Cardiac fibroblast (primary cell): ENCODE measurements at regions not wholly inside any gene's neighbourhood (a gene's known extent, or its start where the extent isn't known, plus 50 kb on each side); places are given as distances from the start of the nearest gene placed in this dataset.
"Not testable (repeated sequence)": the region's sequence is repeated elsewhere in the genome, so short reads cannot be mapped to it uniquely, and the experiment has no call there.

Source experiments
- DNase-seq, 2 donors: peaks; one replicate each; pipeline versions ENCODE4 v3.0.0 to v3.0.0-alpha.2; 2010; ENCODE audit warnings: low read depth in 2 of 2
- H3K4me3 ChIP-seq, 2 donors: replicated peaks in 1 of 2; 1 replicate in 1 of 2; 2 replicates in 1 of 2; pipeline ENCODE4 v1.5.1; 2011; ENCODE audit warnings: low read depth in 2 of 2, low read length in 2 of 2, mild to moderate bottlenecking in 2 of 2, moderate library complexity in 1 of 2
- TF ChIP-seq, protein P1 (sequence below): IDR thresholded peaks from one replicate; pipeline ENCODE4 v1.5.1; 2011; ENCODE audit warnings: low read depth, mild to moderate bottlenecking, low read length, inconsistent platforms

DNA sequence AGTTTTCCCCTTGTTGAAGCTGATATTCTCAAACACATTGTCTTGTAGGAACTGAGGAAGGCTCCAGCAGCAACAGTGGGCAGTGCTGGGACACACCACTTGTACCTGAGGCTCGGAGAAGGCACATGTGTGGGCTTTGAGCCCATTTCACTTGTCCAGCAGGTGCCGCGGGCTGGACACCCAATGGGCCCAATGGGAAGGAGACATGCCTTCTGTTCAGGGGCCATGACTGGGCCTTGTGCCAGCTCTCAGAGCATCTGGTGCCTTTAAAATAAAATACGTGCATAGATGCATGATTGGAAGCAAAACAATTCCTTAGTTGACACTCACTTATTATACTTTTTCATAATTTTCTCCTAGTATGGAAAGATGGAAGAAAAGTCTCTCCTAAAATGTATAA is 334.2 kb downstream of the KLF13 start:
- H3K4me3 ChIP-seq, result no peak overlapping the region
- TF ChIP-seq, protein P1, sequence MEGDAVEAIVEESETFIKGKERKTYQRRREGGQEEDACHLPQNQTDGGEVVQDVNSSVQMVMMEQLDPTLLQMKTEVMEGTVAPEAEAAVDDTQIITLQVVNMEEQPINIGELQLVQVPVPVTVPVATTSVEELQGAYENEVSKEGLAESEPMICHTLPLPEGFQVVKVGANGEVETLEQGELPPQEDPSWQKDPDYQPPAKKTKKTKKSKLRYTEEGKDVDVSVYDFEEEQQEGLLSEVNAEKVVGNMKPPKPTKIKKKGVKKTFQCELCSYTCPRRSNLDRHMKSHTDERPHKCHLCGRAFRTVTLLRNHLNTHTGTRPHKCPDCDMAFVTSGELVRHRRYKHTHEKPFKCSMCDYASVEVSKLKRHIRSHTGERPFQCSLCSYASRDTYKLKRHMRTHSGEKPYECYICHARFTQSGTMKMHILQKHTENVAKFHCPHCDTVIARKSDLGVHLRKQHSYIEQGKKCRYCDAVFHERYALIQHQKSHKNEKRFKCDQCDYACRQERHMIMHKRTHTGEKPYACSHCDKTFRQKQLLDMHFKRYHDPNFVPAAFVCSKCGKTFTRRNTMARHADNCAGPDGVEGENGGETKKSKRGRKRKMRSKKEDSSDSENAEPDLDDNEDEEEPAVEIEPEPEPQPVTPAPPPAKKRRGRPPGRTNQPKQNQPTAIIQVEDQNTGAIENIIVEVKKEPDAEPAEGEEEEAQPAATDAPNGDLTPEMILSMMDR, result no peak
- DNase-seq, result no peak

DNA sequence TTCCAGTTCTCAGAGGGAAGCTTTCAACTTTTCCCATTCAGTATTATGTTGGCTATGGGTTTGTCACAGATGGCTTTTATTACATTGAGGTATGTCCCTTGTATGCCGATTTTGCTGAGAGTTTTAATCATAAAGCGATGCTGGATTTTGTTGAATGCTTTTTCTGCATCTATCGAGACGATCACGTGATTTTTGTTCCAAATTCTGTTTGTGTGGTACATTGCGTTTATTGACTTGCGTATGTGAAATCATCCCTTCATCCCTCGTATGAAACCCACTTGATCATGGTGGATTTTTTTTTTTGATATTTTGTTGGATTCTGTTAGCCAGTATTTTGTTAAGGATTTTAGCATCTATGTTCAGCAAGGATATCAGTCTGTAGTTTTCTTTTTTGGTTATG is 339.1 kb downstream of the KLF13 start:
- not testable (repeated sequence) for DNase-seq, H3K4me3 ChIP-seq

DNA sequence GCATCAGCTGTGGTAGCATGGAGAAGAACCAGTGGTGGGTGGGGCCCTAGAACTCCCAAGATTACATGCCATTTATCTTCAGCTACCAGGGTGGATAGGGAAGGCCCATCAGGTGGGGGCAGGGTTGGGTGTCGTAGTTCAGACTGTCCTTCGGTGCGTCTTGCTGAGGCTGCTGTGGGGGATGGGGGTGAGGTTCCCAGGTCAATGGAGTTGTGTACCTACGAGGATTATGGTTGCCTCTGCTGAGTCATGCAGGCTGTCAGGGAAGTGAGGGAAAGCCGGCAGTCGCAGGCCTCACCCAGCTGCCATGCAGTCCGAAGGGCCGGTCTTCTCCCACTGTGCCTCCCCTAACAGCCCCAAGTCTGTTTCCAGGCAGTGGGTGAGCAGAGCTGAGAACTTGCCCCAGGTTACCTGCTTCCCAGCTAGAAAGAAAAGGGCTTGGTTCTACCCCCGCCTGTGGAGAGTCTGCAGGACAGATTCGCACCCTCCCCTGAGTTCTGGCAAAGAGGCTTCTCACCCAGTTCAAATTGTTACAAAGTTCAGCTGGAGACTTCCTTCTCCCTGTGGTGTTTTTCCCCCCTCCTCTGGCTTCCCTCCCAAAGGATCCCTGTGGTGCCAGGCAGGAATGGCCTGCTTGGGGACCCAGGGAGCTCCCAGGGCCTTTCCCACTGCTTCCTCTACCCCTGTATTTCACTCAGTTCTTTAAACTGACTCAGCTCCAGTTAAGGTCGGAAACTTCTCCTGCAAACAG is 342.7 kb downstream of the KLF13 start:
- H3K4me3 ChIP-seq, DNase-seq: not testable (repeated sequence)

DNA sequence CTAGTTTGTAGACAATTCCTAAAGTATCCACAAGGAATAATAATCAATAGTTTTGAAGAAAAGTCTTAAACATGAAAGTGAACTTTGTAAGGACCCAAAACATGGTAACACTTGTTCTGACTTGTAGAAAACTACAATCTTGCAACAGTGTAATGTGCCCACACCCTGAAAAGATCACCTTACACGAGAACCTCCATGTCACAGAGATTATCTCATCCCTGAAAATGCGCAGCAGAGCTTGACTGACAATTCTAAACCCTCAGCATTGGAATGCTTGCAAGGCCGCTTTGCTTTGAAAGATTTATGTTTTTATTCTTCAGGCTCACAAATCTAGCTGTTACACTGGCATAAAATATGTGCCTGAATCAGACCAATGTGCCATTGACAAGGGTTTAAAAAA is 346.6 kb downstream of the KLF13 start:
- H3K4me3 ChIP-seq, DNase-seq: not testable (repeated sequence)

DNA sequence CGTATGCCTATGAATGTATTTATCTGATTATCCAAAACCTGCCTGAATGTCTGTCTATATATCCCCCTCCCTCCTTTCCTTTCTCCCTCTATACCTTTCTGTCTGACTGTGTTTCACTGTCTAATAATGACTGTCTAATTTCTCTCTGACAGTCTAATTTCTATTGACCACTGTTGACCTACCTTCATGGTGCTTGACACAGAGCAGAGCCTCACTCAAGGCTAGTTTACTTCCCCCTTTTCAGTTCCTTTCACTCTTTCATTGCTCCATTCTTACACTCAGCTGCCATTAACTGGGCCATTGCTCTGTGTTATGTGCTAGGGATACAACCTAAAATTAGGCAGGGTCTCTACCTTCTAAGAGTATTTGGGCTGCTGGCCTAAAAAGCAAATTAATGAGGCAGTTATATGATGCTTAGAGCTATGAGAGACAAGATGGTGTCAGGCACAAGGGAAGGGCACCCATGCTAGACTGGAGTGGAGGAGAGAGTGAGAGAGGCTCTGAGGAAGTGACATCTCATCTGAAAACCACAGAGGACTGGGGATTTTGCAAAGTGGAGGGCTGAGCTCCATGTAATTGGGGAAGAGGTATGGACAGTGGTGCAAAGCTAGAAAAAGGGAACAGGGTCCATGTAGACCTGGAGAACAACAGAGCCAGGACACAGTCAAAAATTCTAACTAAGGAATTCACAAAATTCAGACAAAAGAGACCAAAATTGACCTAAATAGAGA is 348.6 kb upstream of the CHRNA7 start:
- not testable (repeated sequence) for DNase-seq, H3K4me3 ChIP-seq

DNA sequence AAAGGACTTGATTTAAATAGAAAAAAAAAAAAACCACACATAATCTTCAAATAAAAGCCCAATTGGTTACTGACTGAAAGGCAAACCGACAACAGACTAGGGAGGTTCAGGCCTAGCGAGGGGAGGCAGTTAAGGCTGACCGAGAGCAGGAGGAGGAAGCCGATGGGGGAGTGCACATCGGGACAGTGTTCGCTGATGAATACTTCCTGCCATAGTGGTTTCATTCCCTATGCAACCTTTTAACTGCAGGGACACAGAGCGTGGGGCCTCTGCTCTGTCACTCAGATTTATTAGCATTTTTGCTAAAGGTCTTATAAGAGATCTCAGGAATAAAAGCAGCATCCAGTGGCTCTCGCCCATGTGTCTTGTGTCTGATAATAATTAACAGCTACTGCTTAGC is 343.2 kb upstream of the CHRNA7 start:
- not testable (repeated sequence) for DNase-seq, H3K4me3 ChIP-seq

DNA sequence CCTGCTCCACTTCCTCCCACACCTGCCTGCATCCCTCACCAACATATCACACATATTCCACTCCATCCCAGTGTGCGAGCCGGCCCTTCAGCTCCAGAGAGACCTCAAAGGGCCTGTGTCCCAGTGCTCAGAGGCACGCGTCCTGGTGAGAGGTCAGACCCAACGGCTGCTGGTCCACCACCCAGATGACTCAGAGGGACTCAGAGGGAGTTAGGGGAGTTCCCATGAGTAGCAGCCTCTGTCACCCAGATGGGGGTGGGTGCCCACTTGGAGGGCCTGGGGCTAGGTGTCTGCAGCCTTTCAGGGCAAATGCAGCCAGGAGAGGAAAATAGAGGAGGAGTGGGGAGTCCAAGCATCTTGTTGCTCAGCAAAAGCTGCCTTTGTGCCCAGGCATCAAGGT is 333.8 kb upstream of the CHRNA7 start:
- not testable (repeated sequence) for H3K4me3 ChIP-seq, DNase-seq

DNA sequence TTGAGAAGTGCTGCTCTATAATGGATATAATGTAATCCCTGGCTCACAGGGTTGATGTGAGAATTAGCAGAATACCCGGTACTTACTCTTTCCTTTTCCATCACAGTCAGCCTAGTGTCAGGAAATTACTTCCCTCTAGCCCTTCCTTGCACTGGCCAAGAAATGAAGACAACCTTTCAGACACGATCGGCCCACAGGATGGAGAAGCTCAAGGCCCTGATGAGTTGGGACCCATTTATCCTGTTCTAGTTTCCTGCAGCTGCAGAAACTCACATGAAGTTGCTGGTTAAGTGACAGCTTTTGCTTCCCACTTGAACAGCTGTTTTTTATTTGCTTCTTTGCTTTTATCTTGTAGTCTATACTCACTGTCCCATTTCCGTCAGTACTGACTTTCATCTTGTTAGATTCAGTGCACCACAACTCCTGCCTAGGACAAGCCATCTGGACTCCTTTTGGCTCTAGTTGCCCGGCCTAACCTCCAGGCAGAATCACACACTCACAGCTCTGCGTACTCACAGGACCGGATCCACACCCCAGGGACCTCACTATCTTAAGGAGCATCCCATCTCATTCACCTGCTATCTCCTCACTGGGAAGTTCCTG is 325.1 kb upstream of the CHRNA7 start:
- not testable (repeated sequence) for H3K4me3 ChIP-seq, DNase-seq

DNA sequence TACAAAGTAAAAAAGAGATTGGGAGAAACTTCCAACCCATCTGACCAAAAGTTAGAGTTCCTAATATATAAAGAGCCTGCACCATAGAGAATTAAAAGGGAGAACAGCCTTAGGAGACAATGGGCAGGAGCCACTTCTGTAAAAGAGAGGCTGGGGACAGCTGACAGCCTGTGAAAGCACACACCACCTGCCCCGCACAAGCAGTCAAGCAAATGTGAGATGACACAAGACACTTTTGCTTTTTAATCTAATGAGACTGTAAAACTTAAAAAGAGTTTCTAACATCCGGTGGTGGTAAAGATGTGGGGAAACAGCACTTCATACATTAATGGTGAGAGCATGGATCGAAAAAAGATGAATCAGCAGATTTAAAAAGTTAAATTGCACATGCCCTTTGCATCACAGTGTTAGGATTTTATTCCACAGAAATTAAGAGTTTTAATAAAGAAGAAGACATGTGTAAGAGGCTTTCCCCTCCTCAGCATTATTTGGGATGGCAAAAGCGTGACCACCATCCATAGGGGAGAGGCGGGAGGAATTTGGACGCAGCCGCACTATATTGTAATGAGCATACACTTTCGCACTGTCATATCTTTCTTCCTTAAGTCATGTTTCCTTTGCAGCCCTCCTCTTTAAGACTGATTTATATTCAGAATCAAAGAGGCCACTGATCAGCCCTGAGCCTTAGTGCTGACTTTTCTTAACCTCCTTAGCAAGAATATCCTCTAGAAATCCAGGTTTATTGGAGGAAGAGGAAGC is 322.2 kb upstream of the CHRNA7 start:
- H3K4me3 ChIP-seq, DNase-seq: not testable (repeated sequence)

DNA sequence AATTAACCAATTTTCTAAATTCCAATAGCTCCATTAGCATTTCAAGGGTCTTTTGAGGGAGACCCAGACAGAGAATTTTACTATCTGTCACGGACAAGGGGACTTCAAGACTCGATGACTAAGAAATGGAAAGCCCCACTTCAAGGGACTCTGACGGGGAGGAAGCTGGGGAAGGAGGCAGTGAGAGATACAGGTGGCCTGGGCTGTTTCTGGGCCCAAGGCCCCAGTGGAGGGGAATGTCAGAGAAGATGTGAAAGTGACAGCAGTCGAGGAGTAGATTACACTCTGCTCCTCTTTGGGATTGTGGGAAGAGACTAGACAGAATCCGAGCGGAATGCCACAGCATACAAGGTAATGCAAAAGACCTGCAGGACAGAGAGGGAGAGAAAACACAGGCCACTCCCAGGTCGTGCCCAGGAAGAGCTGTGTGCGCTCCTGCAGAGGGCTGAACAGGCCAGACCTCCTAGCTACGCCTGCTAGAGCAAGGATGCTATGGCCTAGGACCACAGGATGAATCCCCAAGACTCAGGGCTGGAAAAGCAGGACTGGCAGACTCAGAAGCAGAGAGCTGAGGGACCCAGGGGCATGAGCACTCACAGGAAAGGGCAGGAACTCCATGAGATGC is 321.5 kb upstream of the CHRNA7 start:
- not testable (repeated sequence) for H3K4me3 ChIP-seq, DNase-seq

DNA sequence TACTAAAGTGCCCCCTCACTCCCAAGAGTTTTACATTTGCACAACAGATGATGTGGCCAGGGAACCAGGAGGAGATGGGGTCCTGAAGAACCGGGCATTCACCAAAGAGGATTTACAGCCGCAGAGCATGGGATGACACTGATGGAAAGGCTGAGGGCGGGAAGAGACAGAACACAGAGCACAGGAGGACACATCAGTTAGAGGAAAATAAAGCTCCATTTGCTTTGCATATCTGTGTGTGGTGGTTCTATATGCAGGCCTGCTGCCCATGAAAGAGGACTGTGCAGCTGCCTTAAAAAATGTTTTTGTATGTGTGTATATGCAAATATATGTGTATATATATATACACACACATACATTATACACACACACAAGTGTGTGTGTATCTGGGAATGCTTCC is 320.8 kb upstream of the CHRNA7 start:
- H3K4me3 ChIP-seq, result not testable (repeated sequence)

DNA sequence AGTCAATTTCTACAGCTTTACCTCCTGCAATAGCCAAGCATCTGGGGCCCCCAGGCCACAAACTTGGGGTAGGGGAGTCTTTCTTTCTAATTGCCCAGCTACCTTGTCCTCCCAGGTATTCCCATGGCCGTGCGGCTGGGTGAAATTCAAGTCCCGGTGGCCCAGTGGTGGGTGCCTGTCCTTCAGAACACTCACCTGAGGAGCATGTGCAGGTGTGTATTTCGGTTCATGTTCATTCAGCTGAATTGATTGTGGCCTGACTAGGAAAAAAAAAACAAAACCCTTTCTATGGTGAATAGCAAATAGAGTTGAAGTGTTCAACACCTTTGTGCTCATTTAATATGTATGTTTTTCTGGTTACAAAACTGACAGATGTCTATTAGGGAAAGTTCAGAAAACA is 319.5 kb upstream of the CHRNA7 start:
- DNase-seq, result not testable (repeated sequence)

More for the DNA sequence above, 320.8 kb upstream of the CHRNA7 start:
- not testable (repeated sequence) for DNase-seq

DNA sequence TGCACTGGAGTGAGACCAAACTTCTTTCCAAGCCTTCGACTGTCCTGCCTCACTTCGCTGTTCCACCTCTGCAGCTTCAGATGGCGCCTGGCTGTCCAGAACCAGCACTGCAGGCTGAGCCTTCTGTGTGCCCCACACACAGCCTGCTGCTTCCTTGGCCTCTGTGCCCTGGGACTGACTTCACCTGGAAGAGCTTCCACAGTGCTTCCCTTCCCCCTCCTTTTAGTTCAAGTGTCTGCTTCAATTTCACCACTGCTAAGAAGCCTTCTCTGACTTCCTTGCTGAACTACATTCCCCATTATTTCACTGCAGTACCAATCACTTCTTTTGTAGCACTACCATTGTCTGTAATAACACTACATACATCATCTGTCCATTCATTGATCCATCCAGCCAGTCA is 315.1 kb upstream of the CHRNA7 start:
- not testable (repeated sequence) for H3K4me3 ChIP-seq, DNase-seq

More for the DNA sequence above, 319.5 kb upstream of the CHRNA7 start:
- not testable (repeated sequence) for H3K4me3 ChIP-seq

DNA sequence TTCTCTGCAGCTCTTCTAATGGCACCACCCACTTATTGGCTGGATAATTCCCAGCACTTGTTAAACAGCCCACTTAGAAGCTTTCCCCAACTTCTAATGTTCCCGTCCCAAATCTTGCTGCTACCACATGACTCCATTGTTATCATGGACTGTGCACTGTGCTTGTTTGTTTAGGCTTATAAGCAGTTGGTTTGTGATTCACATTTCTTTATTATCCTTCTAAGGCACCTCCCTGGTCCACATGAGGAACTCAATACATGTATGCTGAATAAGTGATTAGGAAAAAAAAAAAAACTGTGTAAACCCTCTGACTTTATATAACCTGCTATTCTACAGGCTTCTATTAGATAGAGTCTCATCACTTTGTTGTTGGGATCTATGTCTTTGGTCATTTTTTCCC is 311.7 kb upstream of the CHRNA7 start:
- not testable (repeated sequence) for H3K4me3 ChIP-seq, DNase-seq

DNA sequence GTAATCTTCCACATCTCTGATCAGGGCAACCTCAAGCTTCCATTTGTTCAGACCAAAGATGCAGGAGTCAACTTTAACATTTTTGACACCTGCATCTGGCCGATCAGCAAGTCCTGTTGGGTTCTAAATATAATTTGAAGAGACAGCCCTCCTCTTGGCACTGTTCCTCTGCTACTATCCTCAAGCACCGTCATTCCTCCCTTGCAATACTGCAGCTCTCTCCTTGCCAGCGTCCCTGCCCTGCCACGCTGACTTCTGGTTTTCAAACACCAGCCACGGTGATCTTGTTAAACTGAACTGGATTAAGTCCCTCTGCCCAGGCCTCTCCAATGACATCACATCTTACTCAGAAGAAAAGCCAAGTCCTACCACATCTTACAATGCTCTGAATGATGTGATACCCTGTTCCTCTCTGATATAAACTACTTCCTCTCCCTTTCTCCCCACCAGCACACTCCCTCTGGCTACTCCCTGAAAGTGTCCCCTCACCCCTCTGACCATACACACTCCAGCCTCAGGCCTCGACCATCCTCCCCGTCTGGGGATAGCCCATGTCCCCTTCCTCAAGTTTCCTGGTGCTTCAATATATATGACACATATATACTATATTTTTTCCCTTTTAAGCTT is 310.8 kb upstream of the CHRNA7 start:
- not testable (repeated sequence) for H3K4me3 ChIP-seq

DNA sequence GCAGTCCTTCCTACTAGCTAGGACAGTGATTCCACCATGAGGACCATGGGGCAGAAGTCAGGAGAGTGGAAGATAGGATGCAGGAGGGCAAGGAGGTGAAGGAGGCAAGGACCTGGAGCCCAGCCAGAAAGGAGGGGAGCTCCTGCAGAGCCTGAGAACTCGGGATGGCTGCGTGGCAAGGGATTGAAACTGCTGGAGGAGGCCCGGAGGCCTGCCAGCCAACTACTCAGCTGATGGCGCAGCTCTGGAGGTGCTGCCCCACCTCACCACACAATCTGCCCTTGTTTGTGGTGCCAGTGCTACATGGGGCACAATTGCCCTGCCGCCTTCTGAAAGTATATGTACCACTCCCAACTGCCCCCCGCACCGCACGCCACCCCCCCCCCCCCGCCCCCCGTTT is 307.3 kb upstream of the CHRNA7 start:
- DNase-seq, H3K4me3 ChIP-seq: not testable (repeated sequence)

More for the DNA sequence above, 310.8 kb upstream of the CHRNA7 start:
- DNase-seq, result not testable (repeated sequence)
